ENCODE measurements at regions not wholly inside any gene's neighbourhood (a gene's known extent, or its start where the extent isn't known, plus 50 kb on each side); places are given as distances from the start of the nearest gene placed in this dataset.

GRCh38 chr2:118470297-118470696 is 377.2 kb downstream of the EN1 start:
- TF ChIP-seq YY1 (IDR thresholded peaks at IDR 0.05) (no peak), CTCF (IDR thresholded peaks at IDR 0.05; ENCODE audit: low read depth, low read length, missing input control) (no peak), EGR1 (IDR thresholded peaks at IDR 0.05; ENCODE audit: low read depth in 2 of 2) (no peak), REST (IDR thresholded peaks at IDR 0.05) (no peak), TAF1 (conservative IDR thresholded peaks at IDR 0.05) (no peak), MAX (IDR thresholded peaks at IDR 0.05) (no peak), FOXA1 (IDR thresholded peaks at IDR 0.05) (no peak)

All from liver (tissue), 3 donors.